DOHH2 (cell line): ENCODE measurements at regions not wholly inside any gene's neighbourhood (a gene's known extent, or its start where the extent isn't known, plus 50 kb on each side); places are given as distances from the start of the nearest gene placed in this dataset.

Source experiments
- H3F3A ChIP-seq: fragments of 200-600 bp; sonication (generic), shearing (Covaris generic); 2 replicates; pipeline ENCODE4 v1.6.0; 2016; ENCODE audit warnings: antibody characterized with exemption, mild to moderate bottlenecking; ENCODE audit not compliant: control insufficient read depth, insufficient read depth
- H3K27ac ChIP-seq: fragments of 200-600 bp; sonication (generic); 2 replicates; pipeline ENCODE4 v1.5.1; 2014; ENCODE audit warnings: low read depth, mild to moderate bottlenecking, low read length, moderate library complexity
- H3K27me3 ChIP-seq: fragments of 200-600 bp; sonication (generic); 2 replicates; pipeline ENCODE4 v1.6.1; 2014; ENCODE audit warnings: mild to moderate bottlenecking, low read length, mixed read lengths; ENCODE audit not compliant: control insufficient read depth
- H3K36me3 ChIP-seq: fragments of 200-600 bp; sonication (generic); 2 replicates; pipeline ENCODE4 v1.6.1; 2014; ENCODE audit warnings: mild to moderate bottlenecking, low read length, moderate library complexity, mixed read lengths; ENCODE audit not compliant: control insufficient read depth
- H3K4me1 ChIP-seq: fragments of 200-600 bp; sonication (generic); 2 replicates; pipeline ENCODE4 v1.6.1; 2014; ENCODE audit warnings: mild to moderate bottlenecking, low read length, mixed read lengths; ENCODE audit not compliant: control insufficient read depth
- H3K4me2 ChIP-seq: fragments of 200-600 bp; sonication (generic); 2 replicates; pipeline ENCODE4 v1.6.0; 2014; ENCODE audit warnings: mild to moderate bottlenecking, low read length, moderate library complexity
- H3K4me3 ChIP-seq: fragments of 200-600 bp; sonication (generic); 2 replicates; pipeline ENCODE4 v1.5.1; 2014; ENCODE audit warnings: mild to moderate bottlenecking, low read length, mixed read lengths
- H3K79me2 ChIP-seq: fragments of 200-600 bp; sonication (generic); 2 replicates; pipeline ENCODE4 v1.6.1; 2014; ENCODE audit warnings: mild to moderate bottlenecking, low read length, mixed read lengths; ENCODE audit not compliant: control insufficient read depth
- H3K9me2 ChIP-seq: fragments of 200-600 bp; sonication (generic); replicated peaks from 2 replicates; pipeline ENCODE4 v1.6.1; 2014; ENCODE audit warnings: mild to moderate bottlenecking, low read length, mixed read lengths; ENCODE audit not compliant: control insufficient read depth
- H3K9me3 ChIP-seq: fragments of 200-600 bp; sonication (generic); 2 replicates; pipeline ENCODE4 v1.6.1; 2014; ENCODE audit warnings: antibody characterized with exemption, low read length, mixed read lengths; ENCODE audit not compliant: control insufficient read depth, insufficient read depth
- H4K20me1 ChIP-seq: fragments of 200-600 bp; sonication (generic); 2 replicates; pipeline ENCODE4 v1.6.0; 2014; ENCODE audit warnings: low read depth, mild to moderate bottlenecking, antibody characterized with exemption, low read length, moderate library complexity; ENCODE audit not compliant: control insufficient read depth, insufficient read depth
- CTCF ChIP-seq: fragments of 200-600 bp; sonication (generic); IDR thresholded peaks from one replicate; pipeline ENCODE4 v1.5.1; 2014; ENCODE audit warnings: antibody characterized with exemption, mild to moderate bottlenecking, low read depth, low read length; ENCODE audit not compliant: poor library complexity, severe bottlenecking
- EZH2phosphoT487 ChIP-seq: fragments of 200-600 bp; sonication (generic); IDR thresholded peaks from 2 replicates; pipeline ENCODE4 v1.6.1; 2017; ENCODE audit warnings: borderline replicate concordance, mild to moderate bottlenecking, antibody characterized with exemption, low read length, moderate library complexity, mixed read lengths

GRCh38 chr12:43102546-43103264 is 449.3 kb downstream of the ADAMTS20 start:
- no peak overlapping the region for H3K4me2 ChIP-seq
- no peaks in the 10 kb centered on the region for H3K79me2 ChIP-seq
- H3K4me1 ChIP-seq = peaks cover 6% of the 10 kb centered on the region
- H3F3A ChIP-seq = no peaks in the 10 kb centered on the region
- H3K9me2 ChIP-seq = no peaks in the 10 kb centered on the region
- H3K27ac ChIP-seq = no peak overlapping the region
- TF ChIP-seq EZH2phosphoT487 = no peak
- no peak for TF ChIP-seq CTCF
- H4K20me1 ChIP-seq = no peaks in the 10 kb centered on the region
- H3K9me3 ChIP-seq = no peaks in the 10 kb centered on the region
- no peak overlapping the region for H3K4me3 ChIP-seq
- H3K36me3 ChIP-seq = no peaks in the 10 kb centered on the region
- no peaks in the 10 kb centered on the region for H3K27me3 ChIP-seq

- H3K27ac ChIP-seq = no peak overlapping the region
- no peaks in the 10 kb centered on the region for H3K4me1 ChIP-seq
- no peaks in the 10 kb centered on the region for H3K9me2 ChIP-seq
- no peaks in the 10 kb centered on the region for H3K27me3 ChIP-seq
- TF ChIP-seq EZH2phosphoT487 = no peak
- TF ChIP-seq CTCF = no peak
- H3F3A ChIP-seq = no peaks in the 10 kb centered on the region
- H4K20me1 ChIP-seq = no peaks in the 10 kb centered on the region
- no peaks in the 10 kb centered on the region for H3K9me3 ChIP-seq
- H3K4me2 ChIP-seq = no peak overlapping the region
- no peak overlapping the region for H3K4me3 ChIP-seq
- H3K79me2 ChIP-seq = no peaks in the 10 kb centered on the region
- H3K36me3 ChIP-seq = no peaks in the 10 kb centered on the region
Observed at GRCh38 chr12:43100231-43100630, 451.8 kb downstream of the ADAMTS20 start.

- TF ChIP-seq EZH2phosphoT487 (no peak), CTCF (no peak)
- H3K27me3 ChIP-seq = no peaks in the 10 kb centered on the region
- H3K36me3 ChIP-seq = no peaks in the 10 kb centered on the region
- H3K4me2 ChIP-seq = no peak overlapping the region
- no peak overlapping the region for H3K4me3 ChIP-seq
- H3K4me1 ChIP-seq = no peaks in the 10 kb centered on the region
- no peaks in the 10 kb centered on the region for H3K9me2 ChIP-seq
- H3K27ac ChIP-seq = no peak overlapping the region
- no peaks in the 10 kb centered on the region for H3K9me3 ChIP-seq
- no peaks in the 10 kb centered on the region for H3F3A ChIP-seq
- no peaks in the 10 kb centered on the region for H4K20me1 ChIP-seq
- no peaks in the 10 kb centered on the region for H3K79me2 ChIP-seq
Observed at GRCh38 chr12:43099691-43100163, 452.3 kb downstream of the ADAMTS20 start.
